Breast epithelium (tissue), 3 donors: ENCODE measurements at regions not wholly inside any gene's neighbourhood (a gene's known extent, or its start where the extent isn't known, plus 50 kb on each side); places are given as distances from the start of the nearest gene placed in this dataset.

Experiments
- CTCF ChIP-seq, 3 donors: fragments of 450-650 bp; IDR thresholded peaks; one replicate each; pipeline ENCODE4 v1.5.1; 2016 to 2017; ENCODE audit warnings: antibody characterized with exemption in 3 of 3, mild to moderate bottlenecking in 3 of 3, moderate library complexity in 3 of 3
- POLR2AphosphoS5 ChIP-seq, 3 donors: sonication (generic); formaldehyde crosslinking; IDR thresholded peaks; one replicate each; pipeline ENCODE4 v1.6.1; 2017; ENCODE audit warnings: antibody characterized with exemption in 3 of 3

GRCh38 chr2:198622986-198623730 lies 818.8 kb downstream of the PLCL1 start:
- TF ChIP-seq CTCF (IDR thresholded peaks at IDR 0.05) (no peak), POLR2AphosphoS5 (IDR thresholded peaks at IDR 0.05) (no peak)
